ENCODE measurements at regions not wholly inside any gene's neighbourhood (a gene's known extent, or its start where the extent isn't known, plus 50 kb on each side); places are given as distances from the start of the nearest gene placed in this dataset.
"Not testable (repeated sequence)": the region's sequence is repeated elsewhere in the genome, so short reads cannot be mapped to it uniquely, and the experiment has no call there.

DNA sequence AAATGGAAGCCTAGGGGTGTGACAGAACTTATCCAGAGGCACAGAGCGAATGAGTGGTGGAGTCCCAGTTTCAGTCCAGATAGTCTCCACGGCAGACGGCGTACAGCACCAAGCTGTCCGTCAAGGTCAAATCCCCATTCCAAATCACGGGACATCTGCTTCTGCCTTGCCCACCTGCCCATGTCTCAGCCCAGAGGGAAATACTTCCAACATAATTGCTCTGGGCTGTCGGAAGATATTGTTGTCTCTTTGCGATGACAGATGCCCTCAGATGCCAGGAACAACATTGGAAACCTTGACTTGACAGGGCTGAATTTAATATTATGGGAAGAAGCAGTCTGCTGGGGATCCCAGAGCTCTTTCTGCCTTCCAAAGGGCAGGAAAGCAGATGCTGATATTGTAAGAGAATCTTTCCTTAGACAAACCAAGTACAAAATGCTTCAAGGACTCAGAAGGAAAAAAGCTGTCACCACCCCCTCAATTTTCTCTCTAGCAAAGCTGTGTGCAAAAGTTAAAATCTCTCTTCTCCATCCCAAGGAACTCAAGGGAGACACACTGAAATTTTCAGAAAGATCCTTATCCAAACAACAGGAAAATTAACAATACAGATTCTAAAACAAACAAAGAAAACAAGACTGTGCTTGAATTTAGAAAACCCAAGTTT lies 364.0 kb downstream of the LRATD1 start:
- FAIRE-seq, result no peak

DNA sequence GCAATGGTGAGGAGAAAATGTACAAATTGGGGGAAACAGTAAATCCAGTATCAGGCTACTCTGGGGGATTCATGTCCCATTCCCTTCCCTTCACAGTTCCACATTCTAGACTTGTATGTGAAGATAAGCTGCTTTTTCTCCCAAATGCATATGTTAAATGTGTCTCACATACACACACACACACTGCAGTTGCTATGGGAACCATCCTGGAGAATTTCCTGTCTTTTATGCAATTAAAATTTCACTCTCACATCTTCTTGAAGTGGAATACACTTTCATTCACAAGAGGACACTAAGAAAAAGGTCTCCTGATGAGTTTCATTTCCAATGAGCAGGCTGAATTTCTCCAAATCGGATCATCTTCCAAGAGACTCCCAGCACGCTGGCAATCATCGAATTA lies 366.0 kb downstream of the LRATD1 start:
- no peak for FAIRE-seq

DNA sequence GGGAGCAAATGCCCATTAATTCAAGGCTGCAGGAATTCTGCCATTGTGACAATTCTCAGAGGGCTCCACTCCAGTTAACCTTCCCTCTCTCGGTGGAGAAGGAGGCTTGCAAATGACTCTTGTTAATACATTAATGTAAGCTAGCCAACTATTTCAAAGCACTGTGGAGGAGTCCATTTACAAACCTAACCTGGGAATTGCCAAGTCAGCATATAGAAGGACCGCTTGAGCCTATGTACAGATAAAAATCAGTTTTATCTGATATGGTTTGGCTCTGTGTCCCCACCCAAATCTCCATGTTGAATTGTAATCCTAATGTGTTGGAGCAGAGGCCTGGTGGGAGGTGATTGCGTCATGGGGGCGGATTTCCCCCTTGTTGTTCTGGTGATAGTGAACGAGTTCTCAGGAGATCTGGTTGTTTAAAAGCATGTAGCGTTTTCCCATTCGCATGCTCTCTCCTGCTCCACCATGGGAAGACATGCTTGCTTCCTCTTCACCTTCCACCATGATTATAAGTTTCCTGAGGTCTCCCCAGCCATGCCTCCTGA lies 366.7 kb downstream of the LRATD1 start:
- FAIRE-seq, result no peak

DNA sequence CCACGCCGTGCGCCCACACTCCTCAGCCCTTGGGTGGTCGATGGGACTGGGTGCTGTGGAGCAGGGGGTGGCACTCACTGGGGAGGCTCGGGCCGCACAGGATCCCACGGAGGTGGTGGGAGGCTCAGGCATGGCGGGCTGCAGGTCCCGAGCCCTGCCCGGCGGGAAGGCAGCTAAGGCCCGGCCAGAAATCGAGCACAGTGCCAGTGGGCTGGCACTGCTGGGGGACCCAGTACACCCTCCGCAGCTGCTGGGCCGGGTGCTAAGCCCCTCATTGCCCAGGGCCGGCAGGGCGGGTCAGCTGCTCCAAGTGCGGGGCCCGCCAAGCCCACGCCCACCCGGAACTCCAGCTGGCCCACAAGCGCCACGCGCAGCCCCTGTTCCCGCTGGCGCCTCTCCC lies 370.0 kb downstream of the LRATD1 start:
- not testable (repeated sequence) for FAIRE-seq

DNA sequence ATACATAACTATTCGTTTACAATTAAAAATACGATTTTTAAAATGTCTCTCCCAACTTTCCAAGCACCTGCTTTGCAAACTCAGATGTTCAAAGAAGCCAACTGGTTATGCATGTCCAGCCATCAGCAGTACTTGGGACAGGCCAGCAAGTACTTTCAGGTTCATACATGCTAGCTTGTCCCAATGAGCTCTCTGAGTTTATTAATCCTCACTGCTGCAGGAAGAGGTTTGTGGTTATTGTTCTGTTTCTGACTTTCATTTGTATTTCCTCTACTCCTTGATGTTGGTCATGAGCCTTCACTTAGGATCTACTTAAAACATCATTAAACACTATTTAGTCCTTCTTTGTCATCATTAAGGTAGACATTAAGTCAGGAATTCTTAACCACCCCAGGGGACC lies 374.1 kb downstream of the LRATD1 start:
- no peak for FAIRE-seq

DNA sequence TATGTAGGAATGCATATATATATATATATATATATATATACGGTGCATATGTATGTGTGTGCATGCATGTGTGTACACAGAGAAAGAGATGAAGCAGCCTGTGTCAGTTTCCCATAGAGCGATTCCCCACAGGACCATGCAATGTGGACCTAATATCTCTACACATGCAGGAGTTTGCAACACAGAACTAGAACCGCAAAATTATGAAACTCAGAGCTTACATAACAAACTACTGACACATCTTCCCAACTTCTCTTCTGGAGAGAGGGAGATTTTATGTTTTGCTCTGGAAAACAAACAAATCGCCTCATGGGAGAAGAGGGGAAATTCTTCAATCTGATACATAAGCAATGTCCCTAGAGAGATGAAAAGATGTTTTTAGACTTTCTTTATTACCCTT lies 377.2 kb downstream of the LRATD1 start:
- FAIRE-seq, result no peak

DNA sequence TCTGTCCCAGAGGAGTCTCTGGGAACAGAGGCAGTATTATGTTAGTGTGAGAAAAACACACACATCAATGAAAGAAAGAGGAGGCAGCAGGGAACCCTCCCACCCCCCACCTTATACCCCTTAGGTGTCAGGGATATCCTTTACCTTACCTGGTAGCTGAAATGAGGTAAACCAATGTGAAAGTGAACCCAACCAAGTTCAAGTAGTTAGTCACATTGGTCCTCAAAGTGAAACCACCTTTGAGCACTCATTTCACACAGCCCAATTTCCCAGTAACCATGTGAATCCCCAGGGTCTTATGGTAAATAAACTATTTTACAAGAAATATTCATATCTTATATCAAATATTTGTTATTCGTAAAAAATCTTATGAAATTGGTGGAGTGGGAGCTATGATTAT lies 377.8 kb downstream of the LRATD1 start:
- FAIRE-seq, result no peak

DNA sequence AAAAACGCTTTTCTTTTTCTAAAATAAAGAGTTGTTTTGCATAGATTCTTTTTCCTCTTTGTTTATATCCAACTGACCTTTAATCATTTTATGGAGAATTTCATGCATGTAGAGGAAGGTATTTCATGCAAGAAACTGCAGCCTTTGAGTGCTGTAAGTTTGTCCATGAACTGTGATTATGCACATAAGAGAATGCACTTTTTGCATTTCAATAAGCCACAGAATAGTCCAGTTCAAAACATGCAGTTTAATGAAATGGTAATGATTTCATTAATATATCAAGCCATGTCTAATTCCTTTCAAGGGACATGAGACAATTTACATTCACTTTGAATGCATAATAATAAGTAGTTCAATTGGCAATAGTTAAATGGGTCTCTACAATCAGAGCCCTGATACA lies 386.3 kb downstream of the LRATD1 start:
- FAIRE-seq, result no peak

DNA sequence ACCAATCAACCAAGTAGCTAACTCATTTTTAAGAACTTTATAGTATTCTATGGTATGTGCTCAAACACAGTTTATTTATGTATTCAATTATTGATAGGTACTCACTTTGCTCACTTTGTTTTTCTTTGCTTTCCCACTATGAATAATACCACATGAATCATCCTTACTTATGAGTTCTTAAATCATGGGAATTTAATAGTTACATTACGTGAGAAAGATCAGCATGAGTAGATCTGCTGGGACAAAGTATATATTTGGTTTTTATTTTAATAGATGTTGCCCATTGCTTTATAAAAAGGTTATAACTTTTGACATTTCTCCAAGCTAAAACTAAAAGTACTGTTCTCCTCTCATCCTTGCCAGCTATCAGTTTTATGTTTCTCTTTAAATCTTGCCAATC lies 390.7 kb downstream of the LRATD1 start:
- FAIRE-seq, result no peak

DNA sequence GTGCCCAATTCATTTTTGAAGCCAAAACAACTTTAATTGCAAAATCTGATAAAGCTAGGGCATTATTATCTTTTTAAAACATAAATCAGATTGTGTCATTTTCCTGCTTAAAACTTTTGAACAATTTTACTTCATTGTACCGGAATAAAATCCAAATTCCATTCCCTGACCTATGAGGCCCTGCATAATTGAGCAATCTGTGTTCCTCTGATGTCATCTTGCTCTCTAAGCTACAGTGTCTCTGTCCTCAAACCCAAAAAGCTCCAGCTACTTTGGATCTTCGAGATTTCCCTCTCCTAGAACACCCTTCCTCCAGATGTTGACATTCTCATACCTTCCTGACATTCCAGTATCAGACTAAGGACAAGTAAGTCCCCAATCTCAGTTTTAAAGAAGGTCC lies 395.9 kb downstream of the LRATD1 start:
- FAIRE-seq, result no peak

DNA sequence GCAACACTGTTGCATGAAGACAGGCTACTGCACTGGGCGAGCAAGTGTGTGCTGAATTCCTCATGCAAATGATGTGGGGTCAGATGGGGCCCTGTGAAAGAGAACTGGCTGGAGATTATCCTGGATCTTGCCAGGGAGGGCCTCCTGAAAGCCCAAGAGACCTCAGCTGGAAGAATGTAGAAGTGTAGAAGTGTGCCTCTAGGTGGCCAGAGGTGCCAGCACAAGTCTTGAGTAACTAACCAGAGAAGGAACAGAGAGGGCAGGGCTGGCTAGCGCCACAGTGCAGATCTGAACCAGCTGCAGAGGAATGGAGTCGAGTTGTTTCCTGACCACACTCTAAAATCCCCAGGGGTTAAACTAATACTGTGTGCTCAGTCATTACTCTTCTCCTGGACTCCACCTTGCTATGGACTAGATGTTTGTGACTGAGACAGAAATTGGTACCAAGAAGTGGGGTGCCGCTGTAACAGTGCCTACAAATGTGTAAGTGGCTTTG lies 399.3 kb downstream of the LRATD1 start:
- FAIRE-seq, result no peak

DNA sequence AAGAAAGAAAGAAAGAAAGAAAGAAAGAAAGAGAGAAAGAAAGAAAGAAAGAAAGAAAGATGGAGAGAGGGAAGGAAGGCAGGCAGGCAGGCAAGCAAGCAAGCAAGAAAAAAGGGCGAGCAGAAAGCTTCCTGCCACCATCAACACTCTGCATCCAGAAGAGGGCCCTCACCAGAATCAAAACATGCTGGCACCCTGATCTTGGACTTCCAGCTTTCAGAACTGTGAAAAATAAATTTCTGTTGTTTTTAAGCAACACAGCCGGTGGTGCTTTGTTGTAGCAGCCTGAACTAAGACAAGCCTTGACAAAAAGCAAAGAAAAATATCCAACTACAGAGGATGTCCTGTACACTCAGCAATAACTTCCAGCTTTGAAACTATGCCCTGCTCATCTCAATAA lies 401.7 kb downstream of the LRATD1 start:
- no peak for FAIRE-seq

DNA sequence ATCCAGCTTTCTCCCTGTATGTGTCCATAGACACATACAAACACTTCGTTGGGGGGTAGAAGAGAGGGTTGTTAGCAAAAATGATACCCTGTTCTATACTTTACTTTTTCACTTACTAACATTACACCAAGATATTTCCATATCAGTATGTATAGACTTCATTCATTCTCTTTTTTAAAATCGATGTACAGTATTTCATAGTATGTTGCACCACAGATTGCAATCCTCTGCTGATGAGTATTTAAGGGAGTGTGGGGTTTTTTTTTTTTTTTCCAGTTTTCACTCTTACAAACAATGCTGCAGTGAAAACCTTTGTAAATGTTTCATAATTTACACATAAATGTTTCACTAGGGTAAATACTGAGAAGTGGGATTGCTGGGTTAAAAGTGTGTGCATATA lies 402.3 kb downstream of the LRATD1 start:
- no peak for FAIRE-seq

DNA sequence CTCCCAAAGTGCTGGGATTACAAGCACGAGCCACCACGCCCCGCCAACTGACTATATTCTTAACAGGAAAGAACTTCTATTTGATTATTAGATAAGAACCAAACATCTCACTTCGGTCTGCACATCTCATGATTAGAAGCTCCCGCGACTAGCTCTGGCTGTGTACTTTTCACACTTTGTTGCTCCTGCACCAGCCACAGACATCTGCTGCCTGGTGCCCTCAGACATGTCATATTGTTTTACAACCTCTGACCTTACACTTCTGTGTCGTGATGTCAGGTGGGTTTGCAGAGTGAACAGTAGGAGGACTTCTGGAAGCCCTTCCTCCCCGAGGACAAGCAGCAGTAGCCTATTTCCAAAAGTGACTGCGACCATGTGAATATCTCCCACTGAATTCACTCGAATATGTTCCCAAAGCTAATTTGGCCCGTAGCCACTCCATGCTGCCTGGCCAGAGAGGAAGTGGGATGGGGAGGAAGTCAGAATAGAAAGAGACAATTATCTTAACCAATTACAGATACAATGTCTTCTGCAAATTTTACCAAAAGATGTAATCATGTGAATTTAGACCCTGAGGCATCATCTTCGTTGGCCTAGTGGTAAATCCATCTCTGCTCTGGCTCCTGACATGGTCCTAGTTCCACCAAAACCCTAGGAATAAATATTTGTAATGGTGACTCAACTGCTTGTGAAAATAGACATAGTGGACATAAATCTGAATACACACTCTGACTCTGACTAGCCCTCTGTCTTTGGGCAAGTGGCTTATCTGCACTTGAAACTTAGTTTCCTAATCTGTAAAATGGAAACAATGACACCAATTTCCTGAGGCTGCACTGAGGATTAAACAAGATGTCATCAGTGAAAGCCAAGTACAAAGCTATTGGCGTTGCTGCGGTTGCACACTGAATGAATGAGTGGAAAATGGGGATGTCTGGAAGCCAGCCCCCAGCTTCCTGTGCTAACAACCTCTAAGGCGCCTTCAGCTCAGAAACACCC lies 406.1 kb downstream of the LRATD1 start:
- no peak for FAIRE-seq

DNA sequence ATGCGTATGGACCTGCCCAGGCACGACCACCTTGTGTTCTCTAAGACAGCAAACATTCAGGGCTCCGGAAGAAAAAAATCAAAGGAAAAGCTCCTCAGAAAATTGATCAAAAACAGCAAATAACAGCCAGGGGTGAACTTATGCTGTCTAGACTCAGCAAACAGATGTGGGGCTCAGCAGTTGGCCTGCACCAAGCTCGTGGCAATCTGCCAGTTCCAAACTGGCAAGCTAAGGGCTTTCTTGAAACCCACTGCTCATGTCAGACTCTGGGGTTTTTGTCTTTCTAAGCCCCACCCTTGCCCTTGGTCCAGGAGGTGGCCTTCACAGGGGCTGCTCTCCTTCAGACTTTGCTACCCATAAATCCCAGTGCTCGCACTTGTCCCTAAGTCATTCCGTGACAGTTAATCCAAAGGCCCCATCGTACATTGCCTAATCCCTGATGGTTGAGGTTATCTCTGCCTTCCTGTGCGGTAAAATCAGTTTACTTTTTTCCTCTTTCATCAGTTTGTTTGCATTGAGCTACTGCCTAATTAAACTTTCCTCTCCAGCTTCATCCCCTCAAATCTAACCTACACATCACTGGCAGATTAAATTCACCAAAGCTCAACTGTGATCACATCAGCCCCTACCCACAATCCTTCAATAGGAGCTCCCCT lies 408.0 kb downstream of the LRATD1 start:
- no peak for FAIRE-seq

DNA sequence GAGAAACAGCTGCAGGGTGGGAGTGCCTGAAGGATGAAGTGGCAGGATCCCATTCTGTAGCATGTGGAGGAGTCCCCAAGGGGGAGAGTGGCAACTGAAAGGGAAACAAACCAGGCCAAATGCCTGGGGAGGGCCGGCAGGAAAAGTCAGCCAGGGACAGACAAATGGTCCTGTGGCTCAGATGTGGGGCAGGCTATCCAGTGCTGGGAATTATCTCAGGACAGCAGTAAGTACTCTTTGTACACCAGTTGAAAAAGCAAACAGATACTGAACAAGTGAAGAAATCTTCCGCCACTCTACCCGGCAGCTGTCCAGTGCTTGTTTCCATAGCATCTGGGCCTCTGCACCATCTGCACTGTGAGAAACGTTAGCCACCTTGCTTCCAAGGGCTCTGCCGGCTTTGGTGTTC lies 408.9 kb downstream of the LRATD1 start:
- FAIRE-seq, result no peak

DNA sequence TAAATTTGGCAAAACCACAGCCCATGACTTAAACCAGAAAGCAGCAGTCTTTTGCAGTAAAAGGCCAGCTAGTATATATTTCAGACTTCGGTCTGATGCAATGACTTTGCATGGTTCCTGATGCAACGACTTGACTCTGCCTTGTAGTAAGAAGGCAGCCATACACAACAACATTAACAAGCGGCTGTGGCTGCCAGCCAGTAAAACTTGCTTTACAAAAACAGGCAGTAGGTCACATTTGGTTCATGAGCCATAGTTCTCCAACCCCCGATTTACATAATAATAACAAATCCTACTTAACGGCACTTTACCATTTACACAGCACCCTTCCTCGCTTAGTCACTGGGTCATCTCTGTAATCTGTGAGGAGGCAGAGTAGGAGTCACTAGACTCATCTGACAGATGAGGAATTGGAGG lies 410.3 kb downstream of the LRATD1 start:
- no peak for FAIRE-seq

DNA sequence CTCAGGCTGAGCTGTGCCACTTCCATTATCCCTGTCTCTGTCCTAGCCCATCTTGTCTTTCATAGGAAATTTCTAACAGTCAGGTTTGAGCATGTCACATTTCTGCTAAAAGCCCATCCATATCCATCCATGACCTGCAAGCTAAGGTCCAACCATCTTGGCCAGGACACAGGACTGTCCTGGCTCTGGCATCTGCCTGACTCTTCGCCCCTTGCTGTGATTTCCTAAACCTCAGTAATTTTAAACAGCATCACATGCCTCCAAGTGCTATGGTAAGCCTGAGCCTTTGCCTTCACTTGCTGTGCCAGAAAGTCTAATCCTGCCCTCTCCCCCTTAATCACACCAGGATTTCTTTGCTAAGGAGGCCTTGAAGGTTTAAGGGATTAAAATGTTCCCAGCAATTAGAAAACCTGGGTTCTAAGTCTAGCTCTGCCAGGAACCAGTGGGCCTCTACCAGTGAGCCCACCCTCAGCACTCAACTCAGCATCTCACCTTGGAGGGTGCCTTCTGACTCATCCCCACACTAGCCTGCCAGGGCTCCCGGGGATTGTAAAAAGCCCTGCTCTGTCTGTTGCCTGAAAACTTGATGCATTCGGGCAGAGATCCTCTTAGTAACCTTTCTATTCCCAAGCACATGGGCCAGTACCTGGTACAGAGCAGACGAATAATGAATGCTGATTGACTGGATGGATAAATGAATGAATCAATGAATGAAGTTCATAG lies 411.0 kb downstream of the LRATD1 start:
- no peak for FAIRE-seq

DNA sequence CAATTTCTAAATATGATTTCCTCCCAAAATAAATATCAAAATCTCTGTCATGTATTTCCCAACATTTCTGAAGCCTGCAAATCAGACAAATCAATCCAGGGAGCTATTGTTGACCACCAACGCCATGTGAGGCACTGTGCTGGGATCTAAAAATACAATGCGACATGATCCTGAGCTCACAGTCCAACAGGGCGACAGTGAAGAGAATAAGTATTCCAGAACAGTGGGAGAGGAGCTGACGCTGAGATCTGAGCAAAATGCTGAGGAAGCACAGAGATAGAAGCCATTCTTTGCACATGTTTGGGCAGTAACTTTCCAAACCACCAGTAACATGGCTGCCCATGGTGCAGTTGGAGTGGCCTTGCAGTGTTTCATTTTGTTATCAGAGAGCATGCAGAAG lies 412.5 kb downstream of the LRATD1 start:
- no peak for FAIRE-seq

DNA sequence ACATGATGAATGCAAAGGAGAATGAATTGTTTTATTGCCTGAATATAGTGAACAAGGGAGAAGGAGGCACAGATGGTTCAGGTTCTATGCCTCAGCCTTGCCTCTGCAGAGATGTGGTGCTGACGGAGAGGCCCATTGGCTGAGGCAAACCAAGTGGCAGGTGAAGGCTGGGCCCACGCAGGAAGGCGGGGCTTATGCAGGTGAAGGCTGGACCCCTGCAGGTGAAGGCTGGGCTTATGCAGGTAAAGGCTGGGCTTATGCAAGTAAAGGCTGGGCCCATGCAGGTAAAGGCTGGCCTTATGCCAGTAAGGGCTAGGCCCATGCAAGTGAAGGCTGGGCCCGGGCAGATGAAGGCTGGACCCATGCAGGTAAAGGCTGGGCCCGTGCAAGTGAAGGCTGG lies 414.7 kb downstream of the LRATD1 start:
- FAIRE-seq, result no peak

DNA sequence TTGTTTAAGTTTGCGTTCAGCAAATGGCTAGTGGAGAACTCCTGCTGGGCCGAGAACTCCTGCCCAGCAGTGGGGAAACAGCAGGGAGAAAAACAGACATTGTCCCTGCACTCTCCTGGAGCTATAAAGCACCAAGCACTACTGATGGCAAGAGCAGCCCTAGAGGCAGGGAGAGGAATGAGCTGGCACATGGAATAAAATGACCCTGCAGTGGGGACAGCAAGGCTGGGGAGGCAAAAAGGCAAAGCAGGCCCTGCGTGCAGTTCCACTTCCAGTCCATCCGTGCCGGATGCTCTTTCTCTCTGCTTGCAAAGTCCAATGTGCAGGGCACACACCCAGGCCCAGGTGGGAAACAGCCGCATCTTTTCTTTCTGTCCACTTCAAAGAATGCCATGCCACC lies 415.5 kb downstream of the LRATD1 start:
- FAIRE-seq, result no peak

Data from TTC549 (cell line).